HL-60 (cell line): ENCODE measurements at regions not wholly inside any gene's neighbourhood (a gene's known extent, or its start where the extent isn't known, plus 50 kb on each side); places are given as distances from the start of the nearest gene placed in this dataset.

Experiments used
- GABPA ChIP-seq: IDR thresholded peaks from 2 replicates; pipeline ENCODE4 v1.6.1; 2012; ENCODE audit warnings: low read depth
- POLR2AphosphoS5 ChIP-seq: IDR thresholded peaks from 2 replicates; pipeline ENCODE4 v1.6.1; 2012; ENCODE audit warnings: low read depth
- REST ChIP-seq: IDR thresholded peaks from 2 replicates; pipeline ENCODE4 v1.6.1; 2012; ENCODE audit warnings: low read depth; ENCODE audit not compliant: insufficient replicate concordance
- TF ChIP-seq, protein P1 (sequence below): IDR thresholded peaks from one replicate; pipeline ENCODE4 v1.5.1; 2011; ENCODE audit warnings: low read length, control low read depth, inconsistent platforms; ENCODE audit not compliant: insufficient read depth

DNA sequence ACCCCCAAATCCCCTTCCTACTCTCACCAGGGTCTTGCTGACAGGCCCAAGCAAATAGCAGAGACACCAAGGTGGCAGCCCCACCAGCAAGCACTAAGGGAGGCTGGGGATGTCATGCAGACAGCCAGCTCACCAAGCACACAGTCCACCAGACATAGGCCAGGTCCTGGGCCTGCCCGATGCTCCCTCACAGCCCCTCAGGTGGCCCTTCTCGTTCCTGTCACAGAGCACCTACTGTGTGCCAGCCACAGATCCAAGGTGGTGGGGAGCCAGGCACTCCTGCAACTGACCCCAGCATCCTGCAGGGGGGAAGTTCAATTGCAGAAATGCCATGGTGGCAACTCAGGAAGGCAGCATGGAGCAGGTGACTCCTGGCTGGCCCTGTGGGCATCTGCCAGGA lies 60.5 kb upstream of the PNMA1 start:
- TF ChIP-seq, protein P1, sequence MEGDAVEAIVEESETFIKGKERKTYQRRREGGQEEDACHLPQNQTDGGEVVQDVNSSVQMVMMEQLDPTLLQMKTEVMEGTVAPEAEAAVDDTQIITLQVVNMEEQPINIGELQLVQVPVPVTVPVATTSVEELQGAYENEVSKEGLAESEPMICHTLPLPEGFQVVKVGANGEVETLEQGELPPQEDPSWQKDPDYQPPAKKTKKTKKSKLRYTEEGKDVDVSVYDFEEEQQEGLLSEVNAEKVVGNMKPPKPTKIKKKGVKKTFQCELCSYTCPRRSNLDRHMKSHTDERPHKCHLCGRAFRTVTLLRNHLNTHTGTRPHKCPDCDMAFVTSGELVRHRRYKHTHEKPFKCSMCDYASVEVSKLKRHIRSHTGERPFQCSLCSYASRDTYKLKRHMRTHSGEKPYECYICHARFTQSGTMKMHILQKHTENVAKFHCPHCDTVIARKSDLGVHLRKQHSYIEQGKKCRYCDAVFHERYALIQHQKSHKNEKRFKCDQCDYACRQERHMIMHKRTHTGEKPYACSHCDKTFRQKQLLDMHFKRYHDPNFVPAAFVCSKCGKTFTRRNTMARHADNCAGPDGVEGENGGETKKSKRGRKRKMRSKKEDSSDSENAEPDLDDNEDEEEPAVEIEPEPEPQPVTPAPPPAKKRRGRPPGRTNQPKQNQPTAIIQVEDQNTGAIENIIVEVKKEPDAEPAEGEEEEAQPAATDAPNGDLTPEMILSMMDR = no peak
- no peak for TF ChIP-seq REST
- no peak for TF ChIP-seq POLR2AphosphoS5
- TF ChIP-seq GABPA = no peak
